Left lung (tissue), 4 donors: ENCODE measurements at regions not wholly inside any gene's neighbourhood (a gene's known extent, or its start where the extent isn't known, plus 50 kb on each side); places are given as distances from the start of the nearest gene placed in this dataset.
A peak's percentile ranks its signal among the peaks of the same experiment; 100 is the strongest.
"Not testable (repeated sequence)": the region's sequence is repeated elsewhere in the genome, so short reads cannot be mapped to it uniquely, and the experiment has no call there.

Experiments
- ATAC-seq: fragments of 200-7000 bp; cut with Tn5 transposase; one replicate; pipeline ENCODE4 v1.9.1; 2020; ENCODE audit warnings: moderate library complexity
- DNase-seq, 4 donors: peaks; one replicate each; pipeline ENCODE4 v3.0.0-alpha.2; 2013 to 2020
- H3K27ac ChIP-seq, 2 donors: fragments of 200-600 bp; sonication (generic) in 1 of 2; one replicate each; pipeline versions ENCODE4 v1.5.0 to v1.8.0; 2020 to 2021
- H3K27me3 ChIP-seq, 2 donors: fragments of 200-600 bp; sonication (generic) in 1 of 2; one replicate each; pipeline versions ENCODE4 v1.5.0 to v1.8.0; 2020 to 2021
- H3K36me3 ChIP-seq, 2 donors: fragments of 200-600 bp; sonication (generic) in 1 of 2; one replicate each; pipeline versions ENCODE4 v1.5.0 to v1.8.0; 2020 to 2021
- H3K4me1 ChIP-seq, 2 donors: fragments of 200-600 bp; one replicate each; pipeline ENCODE4 v1.8.0; 2021
- H3K4me3 ChIP-seq, 2 donors: fragments of 200-600 bp; sonication (generic) in 1 of 2; one replicate each; pipeline versions ENCODE4 v1.5.0 to v1.8.0; 2020 to 2021; ENCODE audit warnings: mild to moderate bottlenecking in 1 of 2
- H3K9me3 ChIP-seq, 2 donors: fragments of 200-600 bp; sonication (generic) in 1 of 2; one replicate each; pipeline versions ENCODE4 v1.5.0 to v1.8.0; 2020 to 2021
- intact Hi-C, 2 donors: fragments of 100-400 bp; cut with DNase I; formaldehyde crosslinking; loops; one replicate each; pipeline versions ENCODE4 v1.11.2 to v1.14.2; 2022
- TF ChIP-seq, protein P1 (sequence below), 2 donors: fragments of 200-600 bp; sonication (generic) in 1 of 2; IDR thresholded peaks; one replicate each; pipeline versions ENCODE4 v1.5.0 to v1.8.0; 2021; ENCODE audit warnings: antibody characterized with exemption in 2 of 2
- donor health status: DM: no; HTN: yes; CAD: no.
- donor health status: DM: no; HTN: no; CAD: no.

DNA sequence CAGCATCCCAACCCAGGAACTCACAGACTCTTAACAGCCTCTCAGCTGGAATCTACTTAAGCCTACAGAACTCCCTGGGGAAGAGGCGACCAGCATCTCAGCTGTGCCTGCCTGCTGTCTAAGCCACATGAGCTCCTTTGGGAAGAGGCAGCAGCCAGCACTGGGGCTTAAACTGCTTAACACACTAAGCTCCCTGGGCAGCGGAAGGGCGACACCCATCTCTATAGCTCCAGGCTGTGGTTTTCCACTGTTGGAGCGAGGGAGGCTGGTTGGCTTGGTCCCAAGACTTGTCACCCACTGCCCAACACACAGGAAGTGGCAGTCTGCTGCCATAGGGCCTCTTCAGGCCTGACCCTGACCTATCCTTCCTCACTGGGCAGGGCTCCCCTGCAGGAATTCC, 1544.1 kb upstream of the ADGRL3 start:
- H3K4me1 ChIP-seq = no peaks in the 10 kb centered on the region
- ATAC-seq (no peak), DNase-seq (peak in 1 of 4 donors; percentile 18)
- peaks cover 0 to 61% of the 10 kb centered on the region in 2 donors for H3K9me3 ChIP-seq
- intact Hi-C loops = no loop called here
- no peak overlapping the region for H3K4me3 ChIP-seq
- no peaks in the 10 kb centered on the region for H3K27me3 ChIP-seq
- TF ChIP-seq, protein P1, sequence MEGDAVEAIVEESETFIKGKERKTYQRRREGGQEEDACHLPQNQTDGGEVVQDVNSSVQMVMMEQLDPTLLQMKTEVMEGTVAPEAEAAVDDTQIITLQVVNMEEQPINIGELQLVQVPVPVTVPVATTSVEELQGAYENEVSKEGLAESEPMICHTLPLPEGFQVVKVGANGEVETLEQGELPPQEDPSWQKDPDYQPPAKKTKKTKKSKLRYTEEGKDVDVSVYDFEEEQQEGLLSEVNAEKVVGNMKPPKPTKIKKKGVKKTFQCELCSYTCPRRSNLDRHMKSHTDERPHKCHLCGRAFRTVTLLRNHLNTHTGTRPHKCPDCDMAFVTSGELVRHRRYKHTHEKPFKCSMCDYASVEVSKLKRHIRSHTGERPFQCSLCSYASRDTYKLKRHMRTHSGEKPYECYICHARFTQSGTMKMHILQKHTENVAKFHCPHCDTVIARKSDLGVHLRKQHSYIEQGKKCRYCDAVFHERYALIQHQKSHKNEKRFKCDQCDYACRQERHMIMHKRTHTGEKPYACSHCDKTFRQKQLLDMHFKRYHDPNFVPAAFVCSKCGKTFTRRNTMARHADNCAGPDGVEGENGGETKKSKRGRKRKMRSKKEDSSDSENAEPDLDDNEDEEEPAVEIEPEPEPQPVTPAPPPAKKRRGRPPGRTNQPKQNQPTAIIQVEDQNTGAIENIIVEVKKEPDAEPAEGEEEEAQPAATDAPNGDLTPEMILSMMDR (IDR thresholded peaks at IDR 0.05) = no peak
- no peaks in the 10 kb centered on the region for H3K36me3 ChIP-seq
- no peak overlapping the region for H3K27ac ChIP-seq

DNA sequence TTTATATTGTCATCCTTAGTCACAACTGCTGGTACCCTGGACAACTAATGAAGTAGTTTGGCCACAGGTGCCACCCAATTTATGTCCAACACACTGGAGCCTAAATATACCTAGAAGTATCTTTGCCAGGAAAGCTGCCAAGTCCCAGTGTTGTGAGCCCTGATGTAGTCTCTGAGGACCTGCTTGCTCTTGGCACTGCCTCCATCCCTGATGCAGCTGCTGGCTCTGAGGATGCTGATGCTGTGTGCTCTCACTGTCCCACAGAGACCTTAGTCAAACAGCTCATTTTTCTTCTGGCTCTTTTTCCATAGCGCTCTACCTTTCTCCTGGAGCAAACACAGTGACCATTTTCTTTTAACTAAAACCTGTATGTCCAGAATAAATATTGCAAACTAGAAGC, 1535.4 kb upstream of the ADGRL3 start:
- intact Hi-C loops = no loop called here

DNA sequence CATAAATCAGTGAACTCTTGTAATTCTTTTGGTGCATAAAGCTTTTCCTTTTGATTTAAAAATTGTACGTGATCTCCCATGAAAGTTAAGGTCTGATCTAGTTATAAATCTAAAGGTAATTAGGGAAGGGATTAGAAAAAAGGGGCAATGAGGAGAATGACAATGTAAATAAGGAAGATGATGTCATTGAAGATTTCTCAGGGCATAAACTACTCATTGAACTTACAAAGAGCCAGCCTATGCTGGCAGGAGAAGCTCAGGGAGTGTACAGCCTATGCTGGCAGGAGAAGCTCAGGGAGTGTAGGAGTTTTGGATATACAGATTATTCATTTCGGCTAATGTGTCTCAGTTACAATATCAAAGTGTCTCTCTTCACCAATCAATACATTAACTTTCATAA, 1533.5 kb upstream of the ADGRL3 start:
- ATAC-seq (no peak), DNase-seq (no peak)
- no peak overlapping the region for H3K27ac ChIP-seq
- H3K36me3 ChIP-seq = no peaks in the 10 kb centered on the region
- TF ChIP-seq, protein P1 (IDR thresholded peaks at IDR 0.05) = no peak
- intact Hi-C loops = no loop called here
- no peaks in the 10 kb centered on the region for H3K4me1 ChIP-seq
- no peaks in the 10 kb centered on the region for H3K27me3 ChIP-seq
- H3K4me3 ChIP-seq = no peak overlapping the region
- H3K9me3 ChIP-seq = peaks cover 0 to 6% of the 10 kb centered on the region in 2 donors

More for the DNA sequence above, 1535.4 kb upstream of the ADGRL3 start:
- ATAC-seq = no peak
- H3K27ac ChIP-seq = no peak overlapping the region
- peaks cover 0 to 19% of the 10 kb centered on the region in 2 donors for H3K9me3 ChIP-seq
- H3K27me3 ChIP-seq = no peaks in the 10 kb centered on the region
- DNase-seq = no peak
- no peaks in the 10 kb centered on the region for H3K36me3 ChIP-seq
- H3K4me3 ChIP-seq = no peak overlapping the region
- no peaks in the 10 kb centered on the region for H3K4me1 ChIP-seq
- TF ChIP-seq, protein P1 (IDR thresholded peaks at IDR 0.05) = no peak

DNA sequence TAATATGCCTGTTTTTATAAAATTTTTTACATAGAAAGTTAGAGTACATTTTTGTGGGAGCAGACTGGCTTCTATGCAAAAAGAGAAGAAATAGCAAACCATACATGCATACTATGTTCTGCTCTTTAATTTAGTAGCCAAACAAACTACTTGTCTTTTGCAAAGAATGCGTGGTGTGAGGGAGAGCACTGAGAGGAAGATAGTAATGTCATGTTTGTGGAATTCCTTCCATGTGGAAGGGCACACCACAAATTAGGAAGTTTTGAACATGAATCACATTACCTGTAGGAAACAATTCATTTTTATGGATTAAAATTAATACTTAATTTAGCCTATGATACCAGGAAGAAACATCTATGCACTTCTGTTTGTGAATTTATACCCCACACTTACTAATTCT, 1529.1 kb upstream of the ADGRL3 start:
- intact Hi-C loops = no loop called here
- H3K27me3 ChIP-seq = no peaks in the 10 kb centered on the region
- no peak for ATAC-seq
- H3K4me3 ChIP-seq = no peak overlapping the region
- H3K36me3 ChIP-seq = no peaks in the 10 kb centered on the region
- H3K4me1 ChIP-seq = no peaks in the 10 kb centered on the region
- no peaks in the 10 kb centered on the region for H3K9me3 ChIP-seq
- TF ChIP-seq, protein P1 (IDR thresholded peaks at IDR 0.05) = no peak
- H3K27ac ChIP-seq = no peak overlapping the region
- DNase-seq = no peak

DNA sequence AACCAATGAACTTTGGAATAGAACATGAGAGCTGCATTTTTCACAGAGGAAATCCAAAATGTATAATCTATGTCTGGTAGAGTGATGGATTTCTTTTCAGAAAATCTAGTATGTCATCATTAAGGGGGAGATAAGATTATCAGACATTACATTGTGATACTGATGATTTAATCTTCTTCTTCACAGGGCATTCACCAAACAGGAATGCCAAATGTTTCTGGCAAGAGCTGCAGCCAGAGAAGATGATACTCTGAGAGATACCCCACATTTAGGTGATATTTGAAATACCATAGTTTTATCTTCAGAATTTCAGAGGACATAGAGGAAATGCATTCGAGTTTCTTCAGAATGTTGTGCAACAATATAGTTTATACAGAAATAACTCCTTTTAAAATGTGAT, 1523.7 kb upstream of the ADGRL3 start:
- intact Hi-C loops = no loop called here

DNA sequence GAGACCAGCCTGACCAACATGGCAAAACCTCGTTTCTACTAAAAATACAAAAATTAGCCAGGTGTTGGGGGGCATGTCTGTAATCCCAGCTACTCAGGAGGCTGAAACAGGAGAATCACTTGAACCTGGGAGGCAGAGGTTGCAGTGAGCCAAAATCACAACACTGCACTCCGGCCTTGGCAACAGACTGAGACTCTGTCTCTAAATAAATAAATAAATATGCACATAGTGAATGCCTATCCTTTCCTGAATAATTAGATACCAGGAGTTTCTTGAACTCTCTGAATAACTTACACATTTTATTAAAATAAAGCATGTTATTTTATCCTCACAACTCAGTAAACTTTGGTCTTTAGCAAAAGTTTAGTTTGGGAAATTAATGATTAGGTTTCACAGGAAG, 1523.1 kb upstream of the ADGRL3 start:
- H3K4me1 ChIP-seq, H3K36me3 ChIP-seq, intact Hi-C loops, H3K27ac ChIP-seq, H3K27me3 ChIP-seq, ATAC-seq, DNase-seq, H3K9me3 ChIP-seq, H3K4me3 ChIP-seq: not testable (repeated sequence)

More for the DNA sequence above, 1523.7 kb upstream of the ADGRL3 start:
- TF ChIP-seq, protein P1 (IDR thresholded peaks at IDR 0.05) = no peak
- no peak for DNase-seq
- H3K4me1 ChIP-seq = no peaks in the 10 kb centered on the region
- no peak for ATAC-seq
- no peaks in the 10 kb centered on the region for H3K36me3 ChIP-seq
- no peak overlapping the region for H3K4me3 ChIP-seq
- H3K9me3 ChIP-seq = peaks cover 0 to 2% of the 10 kb centered on the region in 2 donors
- no peak overlapping the region for H3K27ac ChIP-seq
- no peaks in the 10 kb centered on the region for H3K27me3 ChIP-seq
